Adrenal gland (tissue), 9 donors: ENCODE measurements at regions not wholly inside any gene's neighbourhood (a gene's known extent, or its start where the extent isn't known, plus 50 kb on each side); places are given as distances from the start of the nearest gene placed in this dataset.

ENCODE experiments used
- DNase-seq, 7 donors: peaks; one replicate each; pipeline ENCODE4 v3.0.0-alpha.2; 2019 to 2020
- H3K27ac ChIP-seq, 5 donors: fragments of 200-600 bp; sonication (generic) in 4 of 5; 1 replicate in 3 of 5; 2 replicates in 2 of 5; pipeline versions ENCODE4 v1.5.1 to v1.8.0; 2016 to 2020; ENCODE audit warnings: mild to moderate bottlenecking in 1 of 5
- H3K27me3 ChIP-seq: fragments of 200-600 bp; 2 replicates; pipeline ENCODE4 v1.8.0; 2021
- H3K36me3 ChIP-seq, 2 donors: fragments of 200-600 bp; replicated peaks in 1 of 2; 1 replicate in 1 of 2; 2 replicates in 1 of 2; pipeline versions ENCODE4 v1.5.1 to v1.8.0; 2018 to 2022
- H3K4me1 ChIP-seq, 2 donors: fragments of 200-600 bp; replicated peaks in 1 of 2; 1 replicate in 1 of 2; 2 replicates in 1 of 2; pipeline versions ENCODE4 v1.5.1 to v1.8.0; 2018 to 2021
- H3K4me3 ChIP-seq, 4 donors: fragments of 200-600 bp; sonication (generic) in 3 of 4; one replicate each; pipeline ENCODE4 v1.5.1; 2016 to 2018
- H3K9me3 ChIP-seq, 3 donors: fragments of 200-600 bp; sonication (generic) in 1 of 3; replicated peaks in 1 of 3; 1 replicate in 2 of 3; 2 replicates in 1 of 3; pipeline versions ENCODE4 v1.5.1 to v1.8.0; 2016 to 2021
- POLR2A ChIP-seq, 2 donors: fragments of 450-650 bp; IDR thresholded peaks; one replicate each; pipeline ENCODE4 v1.6.1; 2017; ENCODE audit warnings: antibody characterized with exemption in 2 of 2, mild to moderate bottlenecking in 2 of 2, moderate library complexity in 1 of 2
- WGBS, 4 donors: extraction: QIAGEN DNeasy Blood & Tissue Kit in 2 of 4; methylation state at CpG; one replicate each; pipeline versions ENCODE4 v1.1.5 to v1.1.7; 2013 to 2017; 5-methylcytosine and 5-hydroxymethylcytosine counted together
- intact Hi-C, 2 donors: fragments of 100-400 bp; cut with DNase I; formaldehyde crosslinking; loops; one replicate each; pipeline versions ENCODE4 v1.14.1 to v1.15.0; 2022 to 2023
- TF ChIP-seq, protein P1 (sequence below), 6 experiments: fragments of 450-650 bp in 4 of 6; fragments of 200-600 bp in 2 of 6; sonication (generic) in 1 of 6; IDR thresholded peaks; 1 replicate in 5 of 6; 2 replicates in 1 of 6; pipeline versions ENCODE4 v1.5.1 to v1.8.0; 2016 to 2021; ENCODE audit warnings: antibody characterized with exemption in 6 of 6, mild to moderate bottlenecking in 2 of 6, moderate library complexity in 1 of 6
- donor health status: healthy with polysubstance abuse.
- donor health status: Bipolar disorder and iron deficiency.
- donor health status: DM: yes; HTN: yes; CAD: no.
- donor health status: DM: no; HTN: no; CAD: no.
- donor health status: DM: no; HTN: no; CAD: no.

GRCh38 chr9:79104216-79104615 lies 467.5 kb upstream of the TLE4 start:
- WGBS, 4 donors: 88 to 95% (median 90%) methylated on average over 1 of the region's 1 CpG
- intact Hi-C loops: no loop called here
- Histone ChIP-seq H3K4me3 (no peak overlapping the region), H3K27ac (no peak overlapping the region), H3K36me3 (no peaks in the 10 kb centered on the region), H3K27me3 (no peaks in the 10 kb centered on the region), H3K4me1 (no peaks in the 10 kb centered on the region), H3K9me3 (no peaks in the 10 kb centered on the region)
- no peak for DNase-seq
- no peak for TF ChIP-seq POLR2A (IDR thresholded peaks at IDR 0.05)
- TF ChIP-seq, protein P1, sequence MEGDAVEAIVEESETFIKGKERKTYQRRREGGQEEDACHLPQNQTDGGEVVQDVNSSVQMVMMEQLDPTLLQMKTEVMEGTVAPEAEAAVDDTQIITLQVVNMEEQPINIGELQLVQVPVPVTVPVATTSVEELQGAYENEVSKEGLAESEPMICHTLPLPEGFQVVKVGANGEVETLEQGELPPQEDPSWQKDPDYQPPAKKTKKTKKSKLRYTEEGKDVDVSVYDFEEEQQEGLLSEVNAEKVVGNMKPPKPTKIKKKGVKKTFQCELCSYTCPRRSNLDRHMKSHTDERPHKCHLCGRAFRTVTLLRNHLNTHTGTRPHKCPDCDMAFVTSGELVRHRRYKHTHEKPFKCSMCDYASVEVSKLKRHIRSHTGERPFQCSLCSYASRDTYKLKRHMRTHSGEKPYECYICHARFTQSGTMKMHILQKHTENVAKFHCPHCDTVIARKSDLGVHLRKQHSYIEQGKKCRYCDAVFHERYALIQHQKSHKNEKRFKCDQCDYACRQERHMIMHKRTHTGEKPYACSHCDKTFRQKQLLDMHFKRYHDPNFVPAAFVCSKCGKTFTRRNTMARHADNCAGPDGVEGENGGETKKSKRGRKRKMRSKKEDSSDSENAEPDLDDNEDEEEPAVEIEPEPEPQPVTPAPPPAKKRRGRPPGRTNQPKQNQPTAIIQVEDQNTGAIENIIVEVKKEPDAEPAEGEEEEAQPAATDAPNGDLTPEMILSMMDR (IDR thresholded peaks at IDR 0.05): no peak

- H3K4me3 ChIP-seq: no peak overlapping the region
- WGBS, 4 donors: 43 to 59% (median 57%) methylated on average over 2 of the region's 2 CpGs
- no peak for TF ChIP-seq POLR2A (IDR thresholded peaks at IDR 0.05)
- TF ChIP-seq, protein P1 (IDR thresholded peaks at IDR 0.05): no peak
- H3K27me3 ChIP-seq: no peaks in the 10 kb centered on the region
- intact Hi-C loops: no loop called here
- H3K27ac ChIP-seq: no peak overlapping the region
- no peaks in the 10 kb centered on the region for H3K36me3 ChIP-seq
- H3K9me3 ChIP-seq: no peaks in the 10 kb centered on the region
- no peaks in the 10 kb centered on the region for H3K4me1 ChIP-seq
- no peak for DNase-seq
These were observed 466.8 kb upstream of the TLE4 start for GRCh38 chr9:79104951-79105350.

GRCh38 chr9:79107911-79108676 lies 463.7 kb upstream of the TLE4 start:
- Histone ChIP-seq H3K36me3 (no peaks in the 10 kb centered on the region), H3K4me1 (no peaks in the 10 kb centered on the region), H3K27me3 (no peaks in the 10 kb centered on the region), H3K9me3 (no peaks in the 10 kb centered on the region), H3K4me3 (no peak overlapping the region), H3K27ac (no peak overlapping the region)
- 75 to 88% (median 81%) methylated on average over 3 of the region's 3 CpGs for WGBS, 4 donors
- TF ChIP-seq, protein P1 (IDR thresholded peaks at IDR 0.05): no peak
- TF ChIP-seq POLR2A (IDR thresholded peaks at IDR 0.05): no peak
- intact Hi-C loops: no loop called here
- DNase-seq: no peak

DNA sequence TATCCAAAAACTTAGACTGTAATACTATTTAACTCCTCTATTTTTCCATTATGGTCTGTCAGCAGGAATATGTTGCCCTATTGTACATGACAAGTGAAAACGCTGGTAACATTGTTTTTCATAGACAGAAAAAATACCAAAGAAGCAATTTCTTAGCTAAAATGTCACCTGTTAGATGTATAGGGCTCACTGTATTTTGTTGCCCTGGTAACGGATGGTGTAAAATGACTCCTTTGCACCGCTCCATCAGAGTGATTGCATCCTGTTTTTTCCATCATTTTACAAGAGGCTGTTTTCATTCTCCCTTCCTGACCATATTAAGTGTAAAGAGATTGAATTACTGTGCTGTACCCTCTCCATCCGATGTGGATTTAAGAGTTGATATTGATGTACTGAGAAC lies 460.1 kb upstream of the TLE4 start:
- Histone ChIP-seq H3K27me3 (no peaks in the 10 kb centered on the region), H3K27ac (no peak overlapping the region), H3K36me3 (no peaks in the 10 kb centered on the region), H3K4me1 (no peaks in the 10 kb centered on the region), H3K9me3 (no peaks in the 10 kb centered on the region), H3K4me3 (no peak overlapping the region)
- intact Hi-C loops: no loop called here
- WGBS, 4 donors: 64 to 75% (median 67%) methylated on average over 4 of the region's 4 CpGs
- no peak for DNase-seq
- TF ChIP-seq POLR2A (IDR thresholded peaks at IDR 0.05): no peak
- TF ChIP-seq, protein P1 (IDR thresholded peaks at IDR 0.05): no peak
